Transverse colon (tissue), 4 donors: ENCODE measurements at regions not wholly inside any gene's neighbourhood (a gene's known extent, or its start where the extent isn't known, plus 50 kb on each side); places are given as distances from the start of the nearest gene placed in this dataset.

Source experiments
- POLR2A ChIP-seq: fragments of 450-650 bp; IDR thresholded peaks from one replicate; pipeline ENCODE4 v1.6.1; 2016; ENCODE audit warnings: antibody characterized with exemption, mild to moderate bottlenecking, moderate library complexity
- POLR2AphosphoS5 ChIP-seq, 3 donors: sonication (generic); formaldehyde crosslinking; IDR thresholded peaks; one replicate each; pipeline ENCODE4 v1.6.1; 2016; ENCODE audit warnings: antibody characterized with exemption in 3 of 3
- TF ChIP-seq, protein P1 (sequence below), 5 experiments: fragments of 200-600 bp in 3 of 5; fragments of 450-650 bp in 2 of 5; sonication (generic) in 3 of 5; IDR thresholded peaks; 1 replicate in 2 of 5; 2 replicates in 3 of 5; pipeline ENCODE4 v1.5.1; 2016 to 2017; ENCODE audit warnings: antibody characterized with exemption in 5 of 5, inconsistent platforms in 3 of 5, mild to moderate bottlenecking in 2 of 5, moderate library complexity in 1 of 5

DNA sequence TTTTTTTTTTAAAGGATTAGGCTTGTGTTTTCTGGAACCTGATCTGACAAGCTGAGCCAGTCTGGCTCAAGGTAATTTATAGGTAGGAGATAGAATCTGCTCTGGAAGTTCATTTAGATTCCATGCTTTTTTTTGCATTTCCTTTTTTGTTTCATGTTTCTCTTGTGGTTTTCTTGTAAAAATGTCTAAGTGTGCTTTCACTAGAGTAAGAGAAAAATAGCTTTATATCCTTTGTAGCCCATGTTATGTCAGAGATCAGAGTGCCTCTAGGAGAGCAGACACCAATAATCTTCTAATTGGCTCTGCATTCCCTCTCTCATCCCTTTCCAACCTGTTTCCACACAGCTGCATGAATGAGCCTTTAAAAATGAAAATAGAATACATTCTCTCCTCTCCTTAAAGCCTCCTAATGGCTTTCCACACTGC is 389.8 kb upstream of the KCNMB2 start:
- TF ChIP-seq, protein P1, sequence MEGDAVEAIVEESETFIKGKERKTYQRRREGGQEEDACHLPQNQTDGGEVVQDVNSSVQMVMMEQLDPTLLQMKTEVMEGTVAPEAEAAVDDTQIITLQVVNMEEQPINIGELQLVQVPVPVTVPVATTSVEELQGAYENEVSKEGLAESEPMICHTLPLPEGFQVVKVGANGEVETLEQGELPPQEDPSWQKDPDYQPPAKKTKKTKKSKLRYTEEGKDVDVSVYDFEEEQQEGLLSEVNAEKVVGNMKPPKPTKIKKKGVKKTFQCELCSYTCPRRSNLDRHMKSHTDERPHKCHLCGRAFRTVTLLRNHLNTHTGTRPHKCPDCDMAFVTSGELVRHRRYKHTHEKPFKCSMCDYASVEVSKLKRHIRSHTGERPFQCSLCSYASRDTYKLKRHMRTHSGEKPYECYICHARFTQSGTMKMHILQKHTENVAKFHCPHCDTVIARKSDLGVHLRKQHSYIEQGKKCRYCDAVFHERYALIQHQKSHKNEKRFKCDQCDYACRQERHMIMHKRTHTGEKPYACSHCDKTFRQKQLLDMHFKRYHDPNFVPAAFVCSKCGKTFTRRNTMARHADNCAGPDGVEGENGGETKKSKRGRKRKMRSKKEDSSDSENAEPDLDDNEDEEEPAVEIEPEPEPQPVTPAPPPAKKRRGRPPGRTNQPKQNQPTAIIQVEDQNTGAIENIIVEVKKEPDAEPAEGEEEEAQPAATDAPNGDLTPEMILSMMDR (IDR thresholded peaks at IDR 0.05): no peak
- TF ChIP-seq POLR2A (no peak), POLR2AphosphoS5 (IDR thresholded peaks at IDR 0.05) (no peak)
